Pancreas (tissue), 10 donors: ENCODE measurements at regions not wholly inside any gene's neighbourhood (a gene's known extent, or its start where the extent isn't known, plus 50 kb on each side); places are given as distances from the start of the nearest gene placed in this dataset.

ENCODE experiments used
- ATAC-seq, 4 donors: fragments of 200-7000 bp; cut with Tn5 transposase; one replicate each; pipeline versions ENCODE4 v1.8.0 to v1.9.1; 2020; ENCODE audit warnings: mild to moderate bottlenecking in 4 of 4, moderate library complexity in 4 of 4
- DNase-seq, 6 donors: peaks; one replicate each; pipeline ENCODE4 v3.0.0-alpha.2; 2020
- FAIRE-seq: peaks from 2 replicates; lab custom pipeline; 2012; peaks lifted over from hg19 to GRCh38; lab: Jason Lieb, UNC
- H3K27ac ChIP-seq, 4 donors: fragments of 200-600 bp; sonication (generic); 1 replicate in 3 of 4; 2 replicates in 1 of 4; pipeline versions ENCODE4 v1.5.0 to v1.8.0; 2020
- H3K27me3 ChIP-seq, 4 donors: fragments of 200-600 bp; one replicate each; pipeline ENCODE4 v1.8.0; 2021
- H3K36me3 ChIP-seq, 3 donors: fragments of 200-600 bp; sonication (generic) in 1 of 3; one replicate each; pipeline versions ENCODE4 v1.5.0 to v1.8.0; 2020 to 2021
- H3K4me1 ChIP-seq, 3 donors: fragments of 200-600 bp; one replicate each; pipeline ENCODE4 v1.8.0; 2021
- H3K4me3 ChIP-seq, 4 donors: fragments of 200-600 bp; sonication (generic) in 2 of 4; one replicate each; pipeline versions ENCODE4 v1.5.0 to v1.8.0; 2020 to 2021
- H3K9me3 ChIP-seq, 4 donors: fragments of 200-600 bp; one replicate each; pipeline ENCODE4 v1.8.0; 2021
- CTCF ChIP-seq, 4 donors: fragments of 200-600 bp; sonication (generic) in 3 of 4; IDR thresholded peaks; one replicate each; pipeline versions ENCODE4 v1.5.0 to v1.8.0; 2021; ENCODE audit warnings: antibody characterized with exemption in 4 of 4
- WGBS, 2 donors: extraction: QIAGEN DNeasy Blood & Tissue Kit; methylation state at CpG; one replicate each; pipeline ENCODE4 v1.1.7; 2013; 5-methylcytosine and 5-hydroxymethylcytosine counted together
- intact Hi-C, 3 donors: fragments of 100-400 bp; cut with DNase I; formaldehyde crosslinking; loops; one replicate each; pipeline versions ENCODE4 v1.11.1 to v1.14.2; 2022
- donor health status: healthy with polysubstance abuse.
- donor health status: DM: no; HTN: no; CAD: no; lungs with moderate emphysema.
- donor health status: DM: no; HTN: no; CAD: no.
- donor health status: control.
- donor health status: control.
- donor health status: Bipolar disorder and iron deficiency.
- donor health status: DM: yes; HTN: yes; CAD: no.
- donor health status: DM: no; HTN: no; CAD: no.
- donor health status: DM: no; HTN: no; CAD: no.
- donor health status: DM: yes; HTN: yes; CAD: no.

DNA sequence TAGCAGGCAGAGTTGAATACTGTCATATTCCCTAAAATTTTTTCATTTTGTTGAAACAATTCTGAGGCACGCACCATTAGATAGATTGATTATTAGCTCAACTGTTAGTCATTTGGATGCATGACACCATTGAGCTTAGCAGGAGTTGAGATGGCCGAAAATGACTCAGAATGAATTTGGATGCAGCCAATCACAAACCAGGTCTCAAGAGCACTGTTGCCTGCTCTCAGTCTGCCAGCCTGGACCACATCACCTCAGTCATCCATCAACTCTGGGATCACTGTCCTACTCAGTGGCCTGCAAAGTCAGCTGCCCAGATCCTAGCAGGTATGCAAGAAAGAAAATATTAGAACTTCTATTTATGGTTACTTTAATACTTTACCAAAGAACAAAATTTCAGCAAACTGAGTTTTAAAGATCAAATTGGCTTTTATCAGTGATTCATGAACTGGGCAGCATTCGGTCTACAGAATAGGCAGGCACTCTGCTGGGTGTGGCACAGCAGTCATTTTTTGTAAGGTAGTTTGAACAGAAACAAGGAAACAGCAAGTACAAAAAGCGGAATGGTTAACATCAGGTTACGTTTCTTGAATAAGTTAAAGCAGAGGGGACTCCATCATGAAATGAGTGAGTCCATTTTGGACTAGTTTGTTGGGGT is 152.7 kb upstream of the ARHGAP28 start:
- no peaks in the 10 kb centered on the region for H3K9me3 ChIP-seq
- H3K27ac ChIP-seq: no peak overlapping the region
- H3K27me3 ChIP-seq: no peaks in the 10 kb centered on the region
- ATAC-seq: no peak
- H3K36me3 ChIP-seq: no peaks in the 10 kb centered on the region
- intact Hi-C loops: no loop called here
- no peak for DNase-seq
- TF ChIP-seq CTCF (IDR thresholded peaks at IDR 0.05): no peak
- no peaks in the 10 kb centered on the region for H3K4me1 ChIP-seq
- 84 to 92% methylated on average over 5 of the region's 5 CpGs for WGBS, 2 donors
- H3K4me3 ChIP-seq: no peak overlapping the region
- no peak for FAIRE-seq

GRCh38 chr18:6578686-6579085 is 150.8 kb upstream of the ARHGAP28 start:
- intact Hi-C loops: no loop called here
- 69 to 78% methylated on average over 2 of the region's 2 CpGs for WGBS, 2 donors
- no peaks in the 10 kb centered on the region for H3K36me3 ChIP-seq
- no peaks in the 10 kb centered on the region for H3K9me3 ChIP-seq
- H3K4me3 ChIP-seq: no peak overlapping the region
- ATAC-seq: no peak
- no peaks in the 10 kb centered on the region for H3K27me3 ChIP-seq
- DNase-seq: no peak
- TF ChIP-seq CTCF (IDR thresholded peaks at IDR 0.05): no peak
- no peak for FAIRE-seq
- H3K27ac ChIP-seq: no peak overlapping the region
- no peaks in the 10 kb centered on the region for H3K4me1 ChIP-seq

DNA sequence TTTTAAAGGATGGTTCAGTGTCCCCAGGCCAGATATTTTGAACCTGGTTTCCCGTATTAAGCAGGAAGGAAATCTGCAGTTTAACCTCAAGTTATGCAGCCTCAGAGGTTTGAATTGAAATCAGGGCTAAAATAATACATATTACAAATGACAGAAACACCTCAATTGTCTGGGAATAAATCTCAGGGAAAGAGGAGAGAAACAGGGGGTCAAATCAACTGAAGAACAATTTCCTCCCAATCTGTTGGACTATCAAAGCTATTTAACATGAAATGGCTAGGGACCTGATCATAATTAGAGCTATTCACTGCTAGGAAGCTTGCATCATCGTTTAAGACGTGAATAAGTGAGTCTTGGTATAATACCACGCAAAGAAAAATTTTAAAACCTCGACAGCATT is 150.0 kb upstream of the ARHGAP28 start:
- no peaks in the 10 kb centered on the region for H3K4me1 ChIP-seq
- 73 to 83% methylated on average over 5 of the region's 5 CpGs for WGBS, 2 donors
- no peak for TF ChIP-seq CTCF (IDR thresholded peaks at IDR 0.05)
- H3K36me3 ChIP-seq: no peaks in the 10 kb centered on the region
- no peak overlapping the region for H3K27ac ChIP-seq
- no peak for FAIRE-seq
- no peak for DNase-seq
- intact Hi-C loops: no loop called here
- no peak for ATAC-seq
- H3K27me3 ChIP-seq: no peaks in the 10 kb centered on the region
- no peak overlapping the region for H3K4me3 ChIP-seq
- H3K9me3 ChIP-seq: no peaks in the 10 kb centered on the region

GRCh38 chr18:6580401-6580800 is 149.1 kb upstream of the ARHGAP28 start:
- no peak overlapping the region for H3K4me3 ChIP-seq
- H3K27me3 ChIP-seq: no peaks in the 10 kb centered on the region
- no peaks in the 10 kb centered on the region for H3K4me1 ChIP-seq
- 70 to 73% methylated on average over 1 of the region's 1 CpG for WGBS, 2 donors
- no peaks in the 10 kb centered on the region for H3K9me3 ChIP-seq
- H3K27ac ChIP-seq: no peak overlapping the region
- ATAC-seq (no peak), FAIRE-seq (no peak), DNase-seq (no peak)
- no peaks in the 10 kb centered on the region for H3K36me3 ChIP-seq
- intact Hi-C loops: no loop called here
- TF ChIP-seq CTCF (IDR thresholded peaks at IDR 0.05): no peak

DNA sequence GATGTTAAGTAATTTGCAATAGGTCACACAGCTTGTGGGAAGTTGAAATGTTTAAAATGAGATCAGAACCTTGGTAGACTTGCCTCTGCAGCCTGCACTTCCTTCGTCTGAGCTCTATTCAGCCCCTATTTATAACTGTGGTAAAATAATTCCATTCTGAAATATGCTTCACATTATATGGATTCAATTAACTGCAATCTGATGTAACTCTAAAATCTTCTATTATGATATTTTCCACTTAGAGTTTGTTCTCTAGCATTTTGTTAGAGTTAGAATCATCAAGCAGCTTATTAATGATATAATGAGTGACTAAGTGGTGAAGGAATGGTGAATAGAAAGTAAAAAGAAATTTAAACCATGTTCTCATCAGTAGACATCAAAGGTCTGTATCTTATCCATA is 139.6 kb upstream of the ARHGAP28 start:
- WGBS, 2 donors: 62 to 84% methylated on average over 1 of the region's 1 CpG

More for the DNA sequence above, 139.6 kb upstream of the ARHGAP28 start:
- FAIRE-seq (no peak), DNase-seq (no peak), ATAC-seq (no peak)
- intact Hi-C loops: no loop called here
- no peak overlapping the region for H3K27ac ChIP-seq
- H3K36me3 ChIP-seq: no peaks in the 10 kb centered on the region
- no peaks in the 10 kb centered on the region for H3K4me1 ChIP-seq
- no peak overlapping the region for H3K4me3 ChIP-seq
- H3K27me3 ChIP-seq: no peaks in the 10 kb centered on the region
- H3K9me3 ChIP-seq: no peaks in the 10 kb centered on the region
- no peak for TF ChIP-seq CTCF (IDR thresholded peaks at IDR 0.05)
